Muscle of back (tissue), 3 donors: ENCODE measurements at regions not wholly inside any gene's neighbourhood (a gene's known extent, or its start where the extent isn't known, plus 50 kb on each side); places are given as distances from the start of the nearest gene placed in this dataset.
"Not testable (repeated sequence)": the region's sequence is repeated elsewhere in the genome, so short reads cannot be mapped to it uniquely, and the experiment has no call there.

ENCODE experiments used
- DNase-seq, 3 donors: peaks; one replicate each; pipeline versions ENCODE4 v3.0.0 to v3.0.0-alpha.2; 2013

GRCh38 chr3:175956964-175957363, 1097.8 kb downstream of the NAALADL2 start:
- no peak for DNase-seq

GRCh38 chr3:175951047-175951694, 1092.0 kb downstream of the NAALADL2 start:
- DNase-seq: peak in 1 of 3 donors; percentile 36

GRCh38 chr3:175948041-175948440, 1088.9 kb downstream of the NAALADL2 start:
- no peak for DNase-seq

- no peak for DNase-seq
Observed at GRCh38 chr3:175941352-175941751, 1082.2 kb downstream of the NAALADL2 start.

- no peak for DNase-seq
Observed at GRCh38 chr3:175940881-175941280, 1081.7 kb downstream of the NAALADL2 start.

GRCh38 chr3:175940243-175940642, 1081.1 kb downstream of the NAALADL2 start:
- no peak for DNase-seq

GRCh38 chr3:175937367-175937766, 1078.2 kb downstream of the NAALADL2 start:
- not testable (repeated sequence) for DNase-seq

- DNase-seq: no peak
Observed at GRCh38 chr3:175932586-175932985, 1073.5 kb downstream of the NAALADL2 start.

GRCh38 chr3:175919133-175919532, 1060.0 kb downstream of the NAALADL2 start:
- DNase-seq: no peak

- DNase-seq: peak; percentile 4 to 38 (median 23)
Observed at GRCh38 chr3:175916191-175916934, 1057.2 kb downstream of the NAALADL2 start.

GRCh38 chr3:175914785-175915184, 1055.7 kb downstream of the NAALADL2 start:
- no peak for DNase-seq

- no peak for DNase-seq
Observed at GRCh38 chr3:175913286-175913685, 1054.2 kb downstream of the NAALADL2 start.

- no peak for DNase-seq
Observed at GRCh38 chr3:175911937-175912336, 1052.8 kb downstream of the NAALADL2 start.

GRCh38 chr3:175902226-175902625, 1043.1 kb downstream of the NAALADL2 start:
- peak in 1 of 3 donors; percentile 62 for DNase-seq

- DNase-seq: no peak
Observed at GRCh38 chr3:175898194-175898593, 1039.1 kb downstream of the NAALADL2 start.

- no peak for DNase-seq
Observed at GRCh38 chr3:175896655-175897054, 1037.5 kb downstream of the NAALADL2 start.

- DNase-seq: no peak
Observed at GRCh38 chr3:175895731-175896130, 1036.6 kb downstream of the NAALADL2 start.

GRCh38 chr3:175893566-175893965, 1034.4 kb downstream of the NAALADL2 start:
- DNase-seq: no peak

GRCh38 chr3:175890066-175890465, 1030.9 kb downstream of the NAALADL2 start:
- no peak for DNase-seq

GRCh38 chr3:175885231-175885766, 1026.2 kb downstream of the NAALADL2 start:
- peak in 1 of 3 donors; percentile 39 for DNase-seq

- DNase-seq: no peak
Observed at GRCh38 chr3:175879417-175879816, 1020.3 kb downstream of the NAALADL2 start.

GRCh38 chr3:175869404-175869803, 1010.3 kb downstream of the NAALADL2 start:
- DNase-seq: peak in 1 of 3 donors; percentile 34

GRCh38 chr3:175868626-175869025, 1009.5 kb downstream of the NAALADL2 start:
- peak in 1 of 3 donors; percentile 71 for DNase-seq
